Stimulated activated naive B cell treated with anti-CD40 and anti-IgM and Interleukin-4, amounts not matched to agents 10 μg/mL and 1 μg/mL and 100 μg/mL, for 72 hours (primary cell): ENCODE measurements at regions not wholly inside any gene's neighbourhood (a gene's known extent, or its start where the extent isn't known, plus 50 kb on each side); places are given as distances from the start of the nearest gene placed in this dataset.
A peak's percentile ranks its signal among the peaks of the same experiment; 100 is the strongest.
"Not testable (repeated sequence)": the region's sequence is repeated elsewhere in the genome, so short reads cannot be mapped to it uniquely, and the experiment has no call there.

Experiments used
- ATAC-seq, 2 donors: fragments of 150-1000 bp; cut with Tn5 transposase; replicated peaks; 2 replicates each; pipeline ENCODE4 v1.10.0; 2021; ENCODE audit warnings: moderate library complexity in 1 of 2
- DNase-seq: peaks from one replicate; pipeline ENCODE4 v3.0.0; 2021
- H3K27ac Mint-ChIP-seq: one replicate; pipeline ENCODE4 v1.8.0; 2022; ENCODE audit warnings: mild to moderate bottlenecking, mixed read lengths
- H3K27me3 Mint-ChIP-seq, 2 donors: one replicate each; pipeline ENCODE4 v1.8.0; 2022; ENCODE audit warnings: mixed read lengths in 2 of 2
- H3K36me3 Mint-ChIP-seq, 2 donors: one replicate each; pipeline ENCODE4 v1.8.0; 2022; ENCODE audit warnings: mixed read lengths in 2 of 2, mild to moderate bottlenecking in 1 of 2
- H3K4me1 Mint-ChIP-seq, 2 donors: one replicate each; pipeline ENCODE4 v1.8.0; 2022; ENCODE audit warnings: mixed read lengths in 2 of 2, mild to moderate bottlenecking in 1 of 2
- H3K4me3 Mint-ChIP-seq, 2 donors: one replicate each; pipeline ENCODE4 v1.8.0; 2022; ENCODE audit warnings: mild to moderate bottlenecking in 2 of 2, mixed read lengths in 2 of 2, moderate library complexity in 1 of 2
- H3K9me3 Mint-ChIP-seq, 2 donors: one replicate each; pipeline ENCODE4 v1.8.0; 2022; ENCODE audit warnings: mixed read lengths in 2 of 2, mild to moderate bottlenecking in 1 of 2

DNA sequence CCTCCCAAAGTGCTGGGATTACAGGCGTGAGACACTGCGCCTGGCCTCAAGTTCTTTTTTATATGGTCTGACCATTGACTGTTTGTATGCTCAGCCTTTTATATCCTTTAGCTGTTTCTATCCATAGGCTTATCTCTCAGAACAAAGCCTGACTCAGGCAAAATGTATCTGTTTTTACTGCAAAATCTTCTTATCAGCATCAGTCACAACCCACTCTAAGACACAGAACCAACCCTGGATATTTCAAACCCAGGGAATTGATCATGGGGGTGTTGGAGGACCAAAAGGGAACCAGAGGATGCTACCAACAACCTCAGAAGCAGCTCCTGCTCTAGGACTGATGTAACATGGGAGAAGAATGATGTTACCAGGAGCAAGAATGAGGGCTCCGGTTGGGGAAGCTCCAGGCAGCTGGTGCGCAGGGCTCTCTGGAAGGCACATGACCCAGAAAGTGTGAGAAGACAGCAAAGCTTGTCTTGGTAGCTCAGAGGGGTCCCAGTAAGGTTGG is 75.3 kb upstream of the NCK2 start:
- DNase-seq = no peak
- H3K4me1 Mint-ChIP-seq = peaks cover 0 to 3% of the 10 kb centered on the region in 2 donors
- H3K36me3 Mint-ChIP-seq = peaks cover 5 to 7% of the 10 kb centered on the region in 2 donors
- peaks cover 0 to 3% of the 10 kb centered on the region in 2 donors for H3K27me3 Mint-ChIP-seq
- ATAC-seq = no peak
- H3K4me3 Mint-ChIP-seq = no peak overlapping the region
- H3K27ac Mint-ChIP-seq = no peak overlapping the region
- H3K9me3 Mint-ChIP-seq = peaks cover 14 to 19% of the 10 kb centered on the region in 2 donors

- ATAC-seq = no peak
- H3K36me3 Mint-ChIP-seq = peaks cover 5 to 7% of the 10 kb centered on the region in 2 donors
- H3K9me3 Mint-ChIP-seq = peaks cover 18 to 19% of the 10 kb centered on the region in 2 donors
- no peak overlapping the region for H3K4me3 Mint-ChIP-seq
- no peaks in the 10 kb centered on the region for H3K4me1 Mint-ChIP-seq
- no peak for DNase-seq
- H3K27ac Mint-ChIP-seq = no peak overlapping the region
- no peaks in the 10 kb centered on the region for H3K27me3 Mint-ChIP-seq
Observed at GRCh38 chr2:105665480-105665879, 79.2 kb upstream of the NCK2 start.

DNA sequence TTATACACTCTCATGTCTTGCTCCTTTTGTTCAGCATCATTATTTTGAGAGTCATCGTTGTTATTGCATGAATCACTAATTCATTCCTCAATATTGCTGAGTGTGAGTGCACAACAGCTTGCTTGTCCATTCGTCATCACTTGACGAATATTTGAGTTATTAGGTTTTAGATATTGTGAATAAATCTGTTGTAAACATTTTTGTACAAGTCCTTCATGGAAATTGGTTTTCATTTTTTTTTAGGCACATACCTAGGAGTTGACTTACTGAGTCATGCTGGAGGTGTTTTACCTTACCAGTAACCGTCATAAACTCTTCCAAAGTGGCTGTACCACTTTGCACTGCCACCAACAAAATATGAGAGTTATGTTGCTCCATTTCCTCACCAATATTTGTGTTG is 84.2 kb upstream of the NCK2 start:
- Mint-ChIP-seq H3K27ac (no peak overlapping the region), H3K36me3 (peaks cover 4 to 5% of the 10 kb centered on the region in 2 donors), H3K4me1 (no peaks in the 10 kb centered on the region), H3K4me3 (no peak overlapping the region), H3K27me3 (no peaks in the 10 kb centered on the region), H3K9me3 (peaks cover 13 to 16% of the 10 kb centered on the region in 2 donors)
- DNase-seq (no peak), ATAC-seq (no peak)

GRCh38 chr2:105655723-105656606 is 88.7 kb upstream of the NCK2 start:
- H3K4me3 Mint-ChIP-seq, DNase-seq, H3K27ac Mint-ChIP-seq, H3K9me3 Mint-ChIP-seq, H3K36me3 Mint-ChIP-seq, H3K4me1 Mint-ChIP-seq, H3K27me3 Mint-ChIP-seq, ATAC-seq: not testable (repeated sequence)

DNA sequence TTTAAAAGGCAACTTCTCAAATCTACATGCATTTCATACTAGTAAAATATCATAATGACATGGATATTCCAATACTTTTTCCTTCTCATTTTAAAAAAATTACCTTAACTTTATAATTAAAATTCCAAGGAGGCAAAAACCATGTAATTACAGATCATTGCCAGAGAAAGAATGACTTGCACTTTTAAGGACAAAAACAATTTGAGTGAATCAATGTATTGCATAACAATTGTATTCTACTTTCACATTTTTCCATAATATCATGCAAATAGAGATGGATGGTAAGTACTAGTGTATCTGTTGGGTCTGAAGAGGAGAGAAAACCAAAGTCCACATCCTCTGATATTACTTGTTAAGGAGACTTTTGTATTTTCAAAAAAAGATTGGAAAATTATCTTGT is 89.5 kb upstream of the NCK2 start:
- Mint-ChIP-seq H3K4me3 (no peak overlapping the region), H3K27ac (no peak overlapping the region)

GRCh38 chr2:105654474-105655004 is 90.2 kb upstream of the NCK2 start:
- Mint-ChIP-seq H3K36me3 (no peaks in the 10 kb centered on the region), H3K9me3 (peaks cover 7 to 8% of the 10 kb centered on the region in 2 donors), H3K27me3 (no peaks in the 10 kb centered on the region), H3K4me1 (peaks cover 0 to 4% of the 10 kb centered on the region in 2 donors), H3K4me3 (no peak overlapping the region), H3K27ac (no peak overlapping the region)
- DNase-seq (no peak), ATAC-seq (no peak)

More for the DNA sequence above, 89.5 kb upstream of the NCK2 start:
- peaks cover 0 to 4% of the 10 kb centered on the region in 2 donors for H3K4me1 Mint-ChIP-seq
- DNase-seq (no peak), ATAC-seq (no peak)
- H3K9me3 Mint-ChIP-seq = peaks cover 8% of the 10 kb centered on the region in 2 donors
- H3K27me3 Mint-ChIP-seq = no peaks in the 10 kb centered on the region
- no peaks in the 10 kb centered on the region for H3K36me3 Mint-ChIP-seq

GRCh38 chr2:105653302-105653701 is 91.4 kb upstream of the NCK2 start:
- Mint-ChIP-seq H3K36me3 (no peaks in the 10 kb centered on the region), H3K9me3 (peaks cover under 1 to 3% of the 10 kb centered on the region in 2 donors), H3K27me3 (peaks cover 0 to 4% of the 10 kb centered on the region in 2 donors), H3K4me3 (no peak overlapping the region), H3K4me1 (peaks cover 0 to 4% of the 10 kb centered on the region in 2 donors), H3K27ac (no peak overlapping the region)
- ATAC-seq = no peak
- DNase-seq = no peak

DNA sequence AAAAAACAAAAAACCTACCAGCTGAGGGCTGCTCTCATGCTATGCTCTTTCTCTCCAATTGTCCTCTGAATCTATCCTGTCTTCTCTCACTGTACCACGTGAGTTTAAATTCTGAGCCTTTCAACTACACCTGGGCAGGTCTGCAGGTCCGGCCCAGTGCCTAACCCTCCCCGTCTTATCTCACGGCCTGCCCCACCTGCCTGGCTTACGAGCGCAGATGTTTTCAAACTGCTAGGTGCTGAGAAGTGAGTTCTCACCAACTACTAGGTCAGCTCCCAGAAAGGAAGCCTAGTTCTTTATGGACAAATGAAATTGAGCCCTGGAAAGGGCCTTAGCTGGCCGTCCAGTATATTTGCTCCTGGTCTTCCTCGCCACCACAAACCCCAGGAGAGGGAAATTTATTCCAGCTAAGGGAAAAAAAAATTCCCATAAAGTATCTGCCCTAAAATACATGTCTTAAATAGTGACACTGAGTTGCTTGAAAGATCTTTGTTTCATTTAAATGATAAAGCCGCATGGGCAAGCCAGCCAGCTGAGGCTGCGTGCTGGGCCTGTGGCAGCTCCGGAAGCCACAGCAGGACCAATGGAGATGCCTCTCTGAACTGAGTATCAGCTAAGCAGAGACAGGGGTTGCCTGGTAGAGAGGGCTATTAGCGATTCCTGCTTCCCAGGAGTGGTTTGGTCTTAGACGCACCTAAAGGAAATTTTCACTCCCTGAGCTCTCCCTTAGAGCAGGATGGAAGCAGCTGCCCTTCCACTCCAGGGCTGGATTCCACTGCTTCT is 92.5 kb upstream of the NCK2 start:
- DNase-seq (no peak), ATAC-seq (no peak)
- Mint-ChIP-seq H3K27me3 (peaks cover 6 to 10% of the 10 kb centered on the region in 2 donors), H3K4me1 (peaks cover 0 to 4% of the 10 kb centered on the region in 2 donors), H3K27ac (no peak overlapping the region), H3K9me3 (peaks cover 0 to 3% of the 10 kb centered on the region in 2 donors), H3K36me3 (no peaks in the 10 kb centered on the region), H3K4me3 (no peak overlapping the region)

GRCh38 chr2:105649534-105649933 is 95.2 kb upstream of the NCK2 start:
- no peak overlapping the region for H3K4me3 Mint-ChIP-seq
- no peak for DNase-seq
- H3K27me3 Mint-ChIP-seq = peaks cover 6 to 12% of the 10 kb centered on the region in 2 donors
- H3K27ac Mint-ChIP-seq = no peak overlapping the region
- ATAC-seq = no peak
- H3K36me3 Mint-ChIP-seq = no peaks in the 10 kb centered on the region
- H3K4me1 Mint-ChIP-seq = peaks cover 8 to 16% of the 10 kb centered on the region in 2 donors
- peaks cover 0 to 3% of the 10 kb centered on the region in 2 donors for H3K9me3 Mint-ChIP-seq

DNA sequence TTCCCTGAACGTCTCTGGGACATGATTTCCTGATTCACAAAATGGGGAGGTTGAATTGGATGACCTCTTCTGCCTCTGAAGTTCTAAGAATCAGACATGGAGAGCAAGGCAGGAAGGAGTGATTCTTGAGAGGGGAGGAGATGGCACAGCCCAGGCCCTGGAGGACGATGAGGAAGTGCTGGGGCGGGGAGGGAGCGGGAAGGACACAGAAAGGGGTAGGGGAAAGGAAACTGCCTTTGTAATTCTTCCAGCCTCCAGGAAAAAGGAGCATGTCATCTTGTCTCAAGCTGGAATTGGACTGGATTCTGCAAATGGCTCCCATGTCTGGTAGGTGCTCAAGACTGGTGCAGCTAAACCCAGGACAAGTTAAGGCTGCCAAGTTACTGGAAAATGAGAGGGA is 97.0 kb upstream of the NCK2 start:
- Mint-ChIP-seq H3K27me3 (peaks cover 7 to 12% of the 10 kb centered on the region in 2 donors), H3K4me3 (no peak overlapping the region), H3K27ac (no peak overlapping the region), H3K9me3 (peaks cover 0 to 3% of the 10 kb centered on the region in 2 donors), H3K4me1 (peaks cover 6 to 16% of the 10 kb centered on the region in 2 donors), H3K36me3 (no peaks in the 10 kb centered on the region)
- ATAC-seq (no peak), DNase-seq (no peak)

DNA sequence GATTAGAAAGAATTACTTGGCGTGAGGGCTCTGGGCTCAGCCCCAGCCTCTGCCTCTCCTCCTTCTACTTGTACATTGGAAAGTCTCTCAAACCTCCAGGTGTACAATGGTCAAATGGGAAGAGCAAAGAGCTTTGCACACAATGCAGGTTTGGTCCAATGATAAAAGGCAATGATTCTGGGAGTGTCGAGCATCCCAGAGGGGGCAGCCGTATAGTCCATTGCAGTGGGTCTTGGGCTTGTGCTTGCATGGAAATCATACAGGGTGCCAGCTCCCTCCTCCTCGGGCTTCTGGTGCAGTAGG is 98.0 kb upstream of the NCK2 start:
- Mint-ChIP-seq H3K4me1 (peaks cover 4 to 16% of the 10 kb centered on the region in 2 donors), H3K36me3 (no peaks in the 10 kb centered on the region), H3K9me3 (peaks cover 0 to 3% of the 10 kb centered on the region in 2 donors), H3K4me3 (no peak overlapping the region), H3K27me3 (peaks cover 12 to 15% of the 10 kb centered on the region in 2 donors), H3K27ac (no peak overlapping the region)
- ATAC-seq (no peak), DNase-seq (no peak)

GRCh38 chr2:105645938-105646773 is 98.6 kb upstream of the NCK2 start:
- Mint-ChIP-seq H3K9me3 (peaks cover 0 to 3% of the 10 kb centered on the region in 2 donors), H3K27ac (no peak overlapping the region), H3K36me3 (no peaks in the 10 kb centered on the region), H3K4me3 (no peak overlapping the region), H3K27me3 (peaks cover 12 to 15% of the 10 kb centered on the region in 2 donors), H3K4me1 (peaks cover 4 to 16% of the 10 kb centered on the region in 2 donors)
- DNase-seq (no peak), ATAC-seq (no peak)

DNA sequence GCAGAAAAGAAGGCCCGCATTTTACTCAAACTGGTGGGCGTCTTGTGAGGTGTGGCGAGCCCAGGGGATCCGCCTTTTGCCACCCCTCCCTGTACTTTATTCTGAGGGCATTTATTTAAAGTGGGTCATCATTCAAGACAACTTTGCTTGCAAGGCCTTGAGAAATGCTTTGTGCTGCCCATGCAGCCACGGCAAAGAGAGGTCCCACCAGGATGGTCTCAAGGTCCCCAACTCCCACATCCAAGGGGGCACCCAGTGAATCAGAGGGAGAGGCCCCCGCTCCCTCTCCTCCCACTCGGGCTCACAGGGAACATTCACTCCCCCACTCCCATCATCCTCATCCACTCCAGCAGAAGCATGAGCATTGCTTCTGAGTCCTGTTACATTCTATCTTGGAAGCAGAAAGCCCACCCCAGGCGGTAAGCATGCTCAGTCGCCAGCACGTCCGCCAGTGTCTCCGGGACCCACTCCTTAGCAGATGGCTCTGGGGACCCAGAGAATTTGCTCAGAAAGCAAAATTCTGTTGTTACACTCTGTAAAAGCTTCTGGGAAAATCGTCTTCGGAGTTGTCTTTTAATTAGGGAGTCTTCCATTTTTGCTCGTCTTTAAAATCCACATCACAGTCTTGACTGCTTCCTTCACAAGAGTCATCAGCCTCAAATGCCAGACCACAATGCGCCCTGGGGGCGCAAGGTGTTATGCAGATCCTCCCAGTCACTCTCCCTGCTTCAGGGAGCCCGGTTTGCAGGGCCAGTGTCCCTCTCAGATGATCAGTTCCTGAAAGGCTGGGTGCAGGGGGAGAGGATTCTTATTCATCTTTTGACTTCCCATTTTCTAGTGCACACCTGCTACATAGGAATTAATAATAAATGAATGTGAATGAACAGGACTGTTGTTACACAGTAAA is 99.4 kb upstream of the NCK2 start:
- Mint-ChIP-seq H3K36me3 (no peaks in the 10 kb centered on the region), H3K4me3 (no peak overlapping the region), H3K4me1 (peaks cover 4 to 16% of the 10 kb centered on the region in 2 donors), H3K27me3 (peaks cover 12 to 15% of the 10 kb centered on the region in 2 donors), H3K9me3 (peaks cover 0 to 1% of the 10 kb centered on the region in 2 donors), H3K27ac (no peak overlapping the region)
- DNase-seq = no peak
- ATAC-seq = peak; percentile 67 to 69
